ENCODE measurements at regions not wholly inside any gene's neighbourhood (a gene's known extent, or its start where the extent isn't known, plus 50 kb on each side); places are given as distances from the start of the nearest gene placed in this dataset.

DNA sequence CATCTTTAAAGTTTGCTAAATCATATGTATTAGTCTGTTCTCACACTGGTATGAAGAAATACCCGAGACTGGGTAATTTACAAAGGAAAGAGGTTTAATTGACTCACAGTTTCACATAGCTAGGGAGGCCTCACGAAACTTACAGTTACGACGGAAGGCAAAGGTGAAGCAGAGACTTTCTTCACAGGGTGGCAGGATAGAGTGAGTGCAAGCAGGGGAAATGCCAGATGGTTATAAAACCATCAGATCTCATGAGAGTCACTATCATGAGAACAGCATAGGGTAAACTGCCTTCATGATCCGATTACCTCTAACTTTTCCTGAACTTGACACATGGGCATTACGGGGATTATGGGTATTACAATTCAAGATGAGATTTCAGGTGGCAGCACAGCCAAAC lies 1075.2 kb upstream of the NRXN1 start:
- TF ChIP-seq, protein P1, sequence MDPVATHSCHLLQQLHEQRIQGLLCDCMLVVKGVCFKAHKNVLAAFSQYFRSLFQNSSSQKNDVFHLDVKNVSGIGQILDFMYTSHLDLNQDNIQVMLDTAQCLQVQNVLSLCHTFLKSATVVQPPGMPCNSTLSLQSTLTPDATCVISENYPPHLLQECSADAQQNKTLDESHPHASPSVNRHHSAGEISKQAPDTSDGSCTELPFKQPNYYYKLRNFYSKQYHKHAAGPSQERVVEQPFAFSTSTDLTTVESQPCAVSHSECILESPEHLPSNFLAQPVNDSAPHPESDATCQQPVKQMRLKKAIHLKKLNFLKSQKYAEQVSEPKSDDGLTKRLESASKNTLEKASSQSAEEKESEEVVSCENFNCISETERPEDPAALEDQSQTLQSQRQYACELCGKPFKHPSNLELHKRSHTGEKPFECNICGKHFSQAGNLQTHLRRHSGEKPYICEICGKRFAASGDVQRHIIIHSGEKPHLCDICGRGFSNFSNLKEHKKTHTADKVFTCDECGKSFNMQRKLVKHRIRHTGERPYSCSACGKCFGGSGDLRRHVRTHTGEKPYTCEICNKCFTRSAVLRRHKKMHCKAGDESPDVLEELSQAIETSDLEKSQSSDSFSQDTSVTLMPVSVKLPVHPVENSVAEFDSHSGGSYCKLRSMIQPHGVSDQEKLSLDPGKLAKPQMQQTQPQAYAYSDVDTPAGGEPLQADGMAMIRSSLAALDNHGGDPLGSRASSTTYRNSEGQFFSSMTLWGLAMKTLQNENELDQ (tag by site-specific recombination; IDR thresholded peaks at IDR 0.05; ENCODE audit: low read depth), result no peak
- TF ChIP-seq SALL2 (tag by site-specific recombination; IDR thresholded peaks at IDR 0.05; ENCODE audit: borderline replicate concordance) (no peak), ZNF112 (tag by site-specific recombination; IDR thresholded peaks at IDR 0.05) (no peak), ZFHX2 (tag by site-specific recombination; conservative IDR thresholded peaks at IDR 0.05) (no peak), ZNF274 (IDR thresholded peaks at IDR 0.05; ENCODE audit: low read length) (no peak), ZNF274 (tag by site-specific recombination; IDR thresholded peaks at IDR 0.05; ENCODE audit: borderline replicate concordance) (no peak), ZBTB1 (tag by site-specific recombination; IDR thresholded peaks at IDR 0.05) (no peak), SP2 (tag by site-specific recombination; IDR thresholded peaks at IDR 0.05) (no peak)
- TF ChIP-seq, protein P2, sequence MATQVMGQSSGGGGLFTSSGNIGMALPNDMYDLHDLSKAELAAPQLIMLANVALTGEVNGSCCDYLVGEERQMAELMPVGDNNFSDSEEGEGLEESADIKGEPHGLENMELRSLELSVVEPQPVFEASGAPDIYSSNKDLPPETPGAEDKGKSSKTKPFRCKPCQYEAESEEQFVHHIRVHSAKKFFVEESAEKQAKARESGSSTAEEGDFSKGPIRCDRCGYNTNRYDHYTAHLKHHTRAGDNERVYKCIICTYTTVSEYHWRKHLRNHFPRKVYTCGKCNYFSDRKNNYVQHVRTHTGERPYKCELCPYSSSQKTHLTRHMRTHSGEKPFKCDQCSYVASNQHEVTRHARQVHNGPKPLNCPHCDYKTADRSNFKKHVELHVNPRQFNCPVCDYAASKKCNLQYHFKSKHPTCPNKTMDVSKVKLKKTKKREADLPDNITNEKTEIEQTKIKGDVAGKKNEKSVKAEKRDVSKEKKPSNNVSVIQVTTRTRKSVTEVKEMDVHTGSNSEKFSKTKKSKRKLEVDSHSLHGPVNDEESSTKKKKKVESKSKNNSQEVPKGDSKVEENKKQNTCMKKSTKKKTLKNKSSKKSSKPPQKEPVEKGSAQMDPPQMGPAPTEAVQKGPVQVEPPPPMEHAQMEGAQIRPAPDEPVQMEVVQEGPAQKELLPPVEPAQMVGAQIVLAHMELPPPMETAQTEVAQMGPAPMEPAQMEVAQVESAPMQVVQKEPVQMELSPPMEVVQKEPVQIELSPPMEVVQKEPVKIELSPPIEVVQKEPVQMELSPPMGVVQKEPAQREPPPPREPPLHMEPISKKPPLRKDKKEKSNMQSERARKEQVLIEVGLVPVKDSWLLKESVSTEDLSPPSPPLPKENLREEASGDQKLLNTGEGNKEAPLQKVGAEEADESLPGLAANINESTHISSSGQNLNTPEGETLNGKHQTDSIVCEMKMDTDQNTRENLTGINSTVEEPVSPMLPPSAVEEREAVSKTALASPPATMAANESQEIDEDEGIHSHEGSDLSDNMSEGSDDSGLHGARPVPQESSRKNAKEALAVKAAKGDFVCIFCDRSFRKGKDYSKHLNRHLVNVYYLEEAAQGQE (tag by site-specific recombination; IDR thresholded peaks at IDR 0.05), result no peak
- TF ChIP-seq, protein P3, sequence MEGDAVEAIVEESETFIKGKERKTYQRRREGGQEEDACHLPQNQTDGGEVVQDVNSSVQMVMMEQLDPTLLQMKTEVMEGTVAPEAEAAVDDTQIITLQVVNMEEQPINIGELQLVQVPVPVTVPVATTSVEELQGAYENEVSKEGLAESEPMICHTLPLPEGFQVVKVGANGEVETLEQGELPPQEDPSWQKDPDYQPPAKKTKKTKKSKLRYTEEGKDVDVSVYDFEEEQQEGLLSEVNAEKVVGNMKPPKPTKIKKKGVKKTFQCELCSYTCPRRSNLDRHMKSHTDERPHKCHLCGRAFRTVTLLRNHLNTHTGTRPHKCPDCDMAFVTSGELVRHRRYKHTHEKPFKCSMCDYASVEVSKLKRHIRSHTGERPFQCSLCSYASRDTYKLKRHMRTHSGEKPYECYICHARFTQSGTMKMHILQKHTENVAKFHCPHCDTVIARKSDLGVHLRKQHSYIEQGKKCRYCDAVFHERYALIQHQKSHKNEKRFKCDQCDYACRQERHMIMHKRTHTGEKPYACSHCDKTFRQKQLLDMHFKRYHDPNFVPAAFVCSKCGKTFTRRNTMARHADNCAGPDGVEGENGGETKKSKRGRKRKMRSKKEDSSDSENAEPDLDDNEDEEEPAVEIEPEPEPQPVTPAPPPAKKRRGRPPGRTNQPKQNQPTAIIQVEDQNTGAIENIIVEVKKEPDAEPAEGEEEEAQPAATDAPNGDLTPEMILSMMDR (tag by site-specific recombination; IDR thresholded peaks at IDR 0.05), result no peak
